Esophagus (tissue), 2 donors: ENCODE measurements at regions not wholly inside any gene's neighbourhood (a gene's known extent, or its start where the extent isn't known, plus 50 kb on each side); places are given as distances from the start of the nearest gene placed in this dataset.
"Not testable (repeated sequence)": the region's sequence is repeated elsewhere in the genome, so short reads cannot be mapped to it uniquely, and the experiment has no call there.

Experiments used
- H3K27ac ChIP-seq, 2 donors: one replicate each; pipeline ENCODE4 v1.5.1; 2013; ENCODE audit warnings: low read depth in 2 of 2, mild to moderate bottlenecking in 2 of 2, inconsistent platforms in 1 of 2, low read length in 1 of 2, moderate library complexity in 1 of 2
- H3K27me3 ChIP-seq, 2 donors: one replicate each; pipeline ENCODE4 v1.6.1; 2013; ENCODE audit warnings: low read length in 2 of 2, control low read depth in 1 of 2, mild to moderate bottlenecking in 1 of 2; ENCODE audit not compliant: insufficient read depth in 2 of 2, control insufficient read depth in 1 of 2
- H3K36me3 ChIP-seq, 2 donors: one replicate each; pipeline ENCODE4 v1.6.1; 2013; ENCODE audit warnings: low read length in 1 of 2; ENCODE audit not compliant: control insufficient read depth in 2 of 2, insufficient read depth in 2 of 2
- H3K4me1 ChIP-seq, 2 donors: one replicate each; pipeline ENCODE4 v1.6.1; 2013; ENCODE audit warnings: low read length in 1 of 2; ENCODE audit not compliant: control insufficient read depth in 2 of 2, insufficient read depth in 2 of 2
- H3K4me3 ChIP-seq, 2 donors: one replicate each; pipeline ENCODE4 v1.5.1; 2013; ENCODE audit warnings: low read length in 2 of 2, mild to moderate bottlenecking in 2 of 2, low read depth in 1 of 2, moderate library complexity in 1 of 2
- H3K9me3 ChIP-seq, 2 donors: one replicate each; pipeline ENCODE4 v1.6.1; 2013; ENCODE audit warnings: mild to moderate bottlenecking in 2 of 2, low read depth in 1 of 2, low read length in 1 of 2, moderate library complexity in 1 of 2; ENCODE audit not compliant: control insufficient read depth in 2 of 2, insufficient read depth in 1 of 2
- WGBS, 2 donors: extraction: QIAGEN DNeasy Blood & Tissue Kit; methylation state at CpG; one replicate each; pipeline ENCODE4 v1.1.7; 2013; 5-methylcytosine and 5-hydroxymethylcytosine counted together
- donor health status: healthy with polysubstance abuse.
- donor health status: Bipolar disorder and iron deficiency.

DNA sequence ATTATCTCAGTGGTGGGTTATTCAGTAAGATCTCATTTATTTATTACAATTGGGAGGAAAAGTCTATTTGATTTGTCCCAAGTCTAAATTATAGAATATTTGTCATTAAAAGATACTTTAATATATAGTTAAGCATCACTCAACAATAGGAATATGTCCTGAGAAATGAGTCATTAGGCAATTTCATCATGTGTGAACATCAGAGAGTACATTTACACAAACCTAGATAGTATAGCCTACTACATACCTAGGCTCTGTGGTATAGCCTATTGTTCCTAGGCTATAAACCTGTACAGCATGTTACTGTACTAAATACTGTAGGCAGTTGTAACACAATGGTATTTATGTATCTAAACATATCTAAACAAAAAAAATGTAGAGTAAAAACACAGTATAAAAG lies 135.0 kb upstream of the RASA1 start:
- Histone ChIP-seq H3K27me3 (no peaks in the 10 kb centered on the region), H3K27ac (no peak overlapping the region), H3K4me3 (no peak overlapping the region), H3K36me3 (no peaks in the 10 kb centered on the region), H3K9me3 (no peaks in the 10 kb centered on the region), H3K4me1 (no peaks in the 10 kb centered on the region)

DNA sequence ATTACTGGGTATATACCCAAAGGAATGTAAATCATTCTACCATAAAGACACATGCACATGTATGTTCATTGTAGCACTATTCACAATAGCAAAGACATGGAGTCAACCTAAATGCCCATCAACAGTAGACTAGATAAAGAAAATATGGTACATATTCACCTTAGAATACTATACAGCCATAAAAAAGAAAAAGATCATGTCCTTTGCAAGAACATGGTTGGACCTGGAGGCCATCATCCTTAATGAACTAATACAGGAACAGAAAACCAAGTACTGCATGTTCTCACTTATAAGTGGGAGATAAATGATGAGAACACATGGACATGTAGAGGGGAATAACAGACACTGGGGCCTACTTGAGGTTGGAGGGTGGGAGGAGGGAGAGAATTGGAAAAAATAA lies 133.2 kb upstream of the RASA1 start:
- H3K27ac ChIP-seq, H3K9me3 ChIP-seq, H3K4me3 ChIP-seq, H3K27me3 ChIP-seq, H3K36me3 ChIP-seq, H3K4me1 ChIP-seq: not testable (repeated sequence)

DNA sequence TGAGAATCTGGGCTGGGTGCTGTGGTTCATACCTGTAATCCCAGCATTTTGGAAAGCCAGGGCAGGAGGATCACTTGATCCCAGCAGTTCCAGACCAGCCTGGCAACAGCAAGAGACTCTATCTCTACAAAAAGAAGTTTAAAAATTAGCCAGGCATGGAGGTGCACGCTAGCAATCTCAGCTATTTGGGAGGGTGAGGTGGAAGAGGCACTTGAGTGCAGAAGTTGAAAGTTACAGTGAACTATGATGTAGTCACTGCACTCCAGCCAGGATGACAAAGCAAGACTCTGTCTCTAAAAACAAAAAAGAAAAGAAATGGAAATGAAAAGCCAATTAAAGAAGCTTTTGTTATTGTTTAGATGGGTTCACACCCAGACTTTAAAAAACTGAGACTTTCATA lies 131.6 kb upstream of the RASA1 start:
- no peaks in the 10 kb centered on the region for H3K27me3 ChIP-seq
- no peak overlapping the region for H3K27ac ChIP-seq
- 58 to 68% methylated on average over 1 of the region's 1 CpG for WGBS, 2 donors
- no peaks in the 10 kb centered on the region for H3K4me1 ChIP-seq
- no peaks in the 10 kb centered on the region for H3K9me3 ChIP-seq
- no peaks in the 10 kb centered on the region for H3K36me3 ChIP-seq
- H3K4me3 ChIP-seq: no peak overlapping the region

DNA sequence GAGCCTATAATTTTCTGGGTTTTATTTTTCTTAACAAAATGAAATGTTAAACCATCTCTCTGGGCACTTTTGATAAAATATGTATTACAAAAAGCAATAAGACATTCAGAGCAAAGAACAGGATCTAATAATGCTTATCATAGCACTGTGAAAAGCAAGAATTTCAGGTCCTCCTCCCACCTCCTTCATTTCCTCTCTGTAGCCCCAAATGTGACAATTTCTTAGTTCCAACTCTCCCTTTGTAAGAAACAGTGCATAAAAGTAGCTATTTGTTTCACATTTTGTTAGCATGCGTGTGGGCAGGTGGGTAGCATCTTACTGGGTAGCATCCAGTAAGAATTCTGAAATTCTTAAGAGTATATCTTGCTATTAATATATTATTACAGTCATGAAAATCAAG lies 130.9 kb upstream of the RASA1 start:
- Histone ChIP-seq H3K27ac (no peak overlapping the region), H3K27me3 (no peaks in the 10 kb centered on the region), H3K4me3 (no peak overlapping the region), H3K9me3 (no peaks in the 10 kb centered on the region), H3K4me1 (no peaks in the 10 kb centered on the region), H3K36me3 (no peaks in the 10 kb centered on the region)
- 92 to 97% methylated on average over 1 of the region's 1 CpG for WGBS, 2 donors

DNA sequence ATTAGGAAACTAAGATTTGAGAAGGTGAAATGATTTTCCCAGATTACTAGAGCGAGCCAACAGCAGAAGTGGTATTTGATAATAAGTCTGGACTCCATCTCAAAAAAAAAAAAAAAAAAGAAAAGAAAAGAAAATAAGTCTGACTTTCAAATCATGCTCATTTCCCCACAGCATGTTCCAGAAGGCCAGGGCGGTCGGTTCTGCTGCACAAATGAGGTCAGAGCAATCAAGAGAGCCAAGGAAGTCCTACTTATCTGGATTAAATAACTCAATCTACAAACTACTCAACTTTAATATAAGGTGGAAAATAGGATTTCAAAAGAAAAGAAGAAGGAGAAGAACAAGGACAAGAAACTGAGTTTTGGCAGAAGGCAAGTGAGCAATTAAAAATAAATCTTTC lies 130.4 kb upstream of the RASA1 start:
- WGBS, 2 donors: 69 to 78% methylated on average over 3 of the region's 3 CpGs
- Histone ChIP-seq H3K4me3 (no peak overlapping the region), H3K27me3 (no peaks in the 10 kb centered on the region)

DNA sequence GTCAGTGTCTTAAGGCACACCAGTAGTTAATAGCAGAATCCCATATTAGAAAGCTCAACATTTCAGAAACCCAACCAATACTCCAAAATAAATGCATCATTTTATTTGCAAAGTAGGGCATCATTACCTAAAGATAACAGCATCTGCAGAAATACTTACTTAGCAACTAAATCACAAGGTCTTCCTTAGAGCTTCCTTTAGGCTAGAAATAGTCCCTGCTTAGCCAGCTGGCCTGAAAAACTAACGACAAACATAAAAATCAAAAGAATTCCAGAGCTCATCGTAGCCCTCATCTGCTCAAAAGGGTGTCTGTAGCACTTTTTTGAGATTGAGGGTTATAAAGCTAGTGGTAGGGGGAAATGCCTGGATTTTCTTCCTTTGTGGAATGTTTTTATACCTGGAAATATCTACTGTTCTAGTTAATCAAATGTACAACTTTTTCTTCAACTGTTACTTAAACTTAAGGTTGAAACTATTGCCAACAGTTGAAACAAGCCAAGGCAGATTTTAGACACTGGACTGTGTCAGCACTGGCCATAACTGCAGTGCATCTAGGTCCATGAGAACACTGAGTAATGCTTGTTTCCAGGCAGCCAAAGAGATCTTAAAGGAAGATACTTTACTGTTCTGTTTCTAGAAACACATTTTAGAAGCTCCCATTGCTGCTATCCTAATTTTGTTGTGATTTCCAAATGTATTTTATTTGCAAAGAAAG lies 129.4 kb upstream of the RASA1 start:
- Histone ChIP-seq H3K4me3 (no peak overlapping the region), H3K27ac (no peak overlapping the region), H3K36me3 (no peaks in the 10 kb centered on the region), H3K4me1 (no peaks in the 10 kb centered on the region), H3K9me3 (no peaks in the 10 kb centered on the region), H3K27me3 (no peaks in the 10 kb centered on the region)
- 39 to 41% methylated on average over 2 of the region's 2 CpGs for WGBS, 2 donors

More for the DNA sequence above, 130.4 kb upstream of the RASA1 start:
- H3K27ac ChIP-seq: no peak overlapping the region
- H3K4me1 ChIP-seq: no peaks in the 10 kb centered on the region
- H3K9me3 ChIP-seq: no peaks in the 10 kb centered on the region
- H3K36me3 ChIP-seq: no peaks in the 10 kb centered on the region

DNA sequence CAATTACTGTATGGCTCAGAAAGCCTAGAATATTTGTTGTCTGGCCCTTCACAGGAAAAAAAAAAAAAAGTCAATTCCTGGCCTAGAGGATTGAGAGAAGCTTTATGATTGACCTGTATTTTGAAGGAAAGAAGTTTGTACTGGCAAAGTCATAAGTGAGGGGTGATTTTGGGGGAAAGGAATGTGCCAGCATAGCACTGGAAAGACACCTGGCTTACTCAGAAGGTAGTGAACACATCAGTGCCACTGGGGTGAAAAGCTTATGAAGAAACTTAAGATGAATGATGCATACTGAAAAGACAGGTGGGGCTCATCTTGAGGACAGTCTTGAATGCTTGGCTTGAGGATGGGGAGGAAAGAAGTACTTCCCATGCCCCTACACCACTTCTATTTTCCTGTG lies 127.9 kb upstream of the RASA1 start:
- Histone ChIP-seq H3K27ac (no peak overlapping the region), H3K9me3 (no peaks in the 10 kb centered on the region), H3K4me3 (no peak overlapping the region), H3K27me3 (no peaks in the 10 kb centered on the region), H3K36me3 (no peaks in the 10 kb centered on the region), H3K4me1 (no peaks in the 10 kb centered on the region)

DNA sequence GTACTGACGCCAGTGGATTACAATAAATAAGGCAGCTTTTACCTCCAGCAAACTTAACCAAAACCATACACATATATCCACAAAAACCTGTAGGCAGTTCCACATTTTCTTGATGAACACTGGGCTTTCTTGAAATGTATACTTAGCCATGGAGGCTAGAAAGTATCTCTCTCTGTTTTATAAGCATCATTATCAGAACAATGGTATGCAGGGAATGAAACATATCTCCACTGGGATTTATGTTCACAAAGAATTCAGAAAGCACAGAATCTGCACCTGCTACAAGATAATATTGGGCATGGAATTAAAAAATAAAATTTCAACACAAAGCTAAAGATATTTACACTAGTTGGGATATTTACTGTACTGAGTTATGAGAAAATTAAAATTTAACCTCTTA lies 126.1 kb upstream of the RASA1 start:
- Histone ChIP-seq H3K27me3 (no peaks in the 10 kb centered on the region), H3K4me3 (no peak overlapping the region), H3K27ac (no peak overlapping the region), H3K9me3 (no peaks in the 10 kb centered on the region), H3K36me3 (no peaks in the 10 kb centered on the region), H3K4me1 (no peaks in the 10 kb centered on the region)
- 78 to 87% methylated on average over 1 of the region's 1 CpG for WGBS, 2 donors

DNA sequence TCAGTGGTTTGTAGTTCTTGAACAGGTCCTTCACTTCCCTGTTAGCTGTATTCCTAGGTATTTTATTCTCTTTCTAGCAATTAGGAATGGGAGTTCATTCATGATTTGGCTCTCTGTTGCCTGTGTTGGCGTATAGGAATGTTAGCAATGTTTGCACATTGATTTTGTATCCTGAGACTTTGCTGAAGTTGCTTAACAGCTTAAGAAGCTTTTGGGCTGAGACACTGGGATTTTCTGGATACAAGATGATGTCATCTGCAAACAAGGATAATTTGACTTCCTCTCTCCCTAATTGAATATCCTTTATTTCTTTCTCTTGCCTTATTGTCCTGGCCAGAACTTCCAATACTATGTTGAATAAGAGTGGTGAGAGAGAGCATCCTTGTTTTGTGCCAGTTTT lies 121.8 kb upstream of the RASA1 start:
- H3K27me3 ChIP-seq, H3K4me1 ChIP-seq, H3K4me3 ChIP-seq, H3K27ac ChIP-seq, H3K9me3 ChIP-seq, H3K36me3 ChIP-seq: not testable (repeated sequence)
- WGBS, 2 donors: 57 to 58% methylated on average over 1 of the region's 1 CpG

DNA sequence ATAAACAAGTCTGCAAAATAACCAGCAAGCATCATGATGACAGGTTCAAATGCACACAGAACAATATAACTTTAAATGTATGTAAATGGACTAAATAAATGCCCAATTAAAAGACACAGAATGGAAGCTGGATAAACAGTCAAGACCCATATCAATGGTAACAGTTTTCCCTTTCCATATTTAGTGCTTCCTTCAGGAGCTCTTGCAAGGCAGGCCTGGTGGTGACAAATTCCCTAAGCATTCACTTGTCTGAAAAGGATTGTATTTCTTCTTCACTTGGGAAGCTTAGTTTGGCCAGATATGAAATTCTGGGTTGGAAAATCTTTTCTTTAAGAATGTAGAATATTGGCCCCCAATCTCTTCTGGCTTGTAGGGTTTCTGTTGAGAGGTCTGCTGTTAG lies 120.2 kb upstream of the RASA1 start:
- no peaks in the 10 kb centered on the region for H3K4me1 ChIP-seq
- H3K27ac ChIP-seq: no peak overlapping the region

More for the DNA sequence above, 120.2 kb upstream of the RASA1 start:
- no peaks in the 10 kb centered on the region for H3K27me3 ChIP-seq
- peaks cover 2 to 4% of the 10 kb centered on the region in 2 donors for H3K9me3 ChIP-seq
- H3K36me3 ChIP-seq: no peaks in the 10 kb centered on the region
- no peak overlapping the region for H3K4me3 ChIP-seq
